NB4 (cell line): ENCODE measurements at regions not wholly inside any gene's neighbourhood (a gene's known extent, or its start where the extent isn't known, plus 50 kb on each side); places are given as distances from the start of the nearest gene placed in this dataset.

Source experiments
- DNase-seq: peaks from one replicate; pipeline ENCODE4 v3.0.0; 2010; ENCODE audit warnings: low read depth
- H3K4me3 ChIP-seq: one replicate; pipeline ENCODE4 v1.5.1; 2011; ENCODE audit warnings: mild to moderate bottlenecking, low read depth, low read length, moderate library complexity
- MYC ChIP-seq: IDR thresholded peaks from 2 replicates; pipeline ENCODE4 v1.6.1; 2011; ENCODE audit warnings: low read depth, low read length
- POLR2A ChIP-seq: IDR thresholded peaks from 2 replicates; pipeline ENCODE4 v1.6.1; 2011; ENCODE audit warnings: mild to moderate bottlenecking; ENCODE audit not compliant: insufficient read length; ENCODE audit errors: extremely low read depth
- TF ChIP-seq, protein P1 (sequence below): IDR thresholded peaks from one replicate; pipeline ENCODE4 v1.5.1; 2012; ENCODE audit warnings: low read depth, low read length
- TF ChIP-seq, protein P2 (sequence below): IDR thresholded peaks from 2 replicates; pipeline ENCODE4 v1.6.1; 2011; ENCODE audit warnings: low read depth, low read length

DNA sequence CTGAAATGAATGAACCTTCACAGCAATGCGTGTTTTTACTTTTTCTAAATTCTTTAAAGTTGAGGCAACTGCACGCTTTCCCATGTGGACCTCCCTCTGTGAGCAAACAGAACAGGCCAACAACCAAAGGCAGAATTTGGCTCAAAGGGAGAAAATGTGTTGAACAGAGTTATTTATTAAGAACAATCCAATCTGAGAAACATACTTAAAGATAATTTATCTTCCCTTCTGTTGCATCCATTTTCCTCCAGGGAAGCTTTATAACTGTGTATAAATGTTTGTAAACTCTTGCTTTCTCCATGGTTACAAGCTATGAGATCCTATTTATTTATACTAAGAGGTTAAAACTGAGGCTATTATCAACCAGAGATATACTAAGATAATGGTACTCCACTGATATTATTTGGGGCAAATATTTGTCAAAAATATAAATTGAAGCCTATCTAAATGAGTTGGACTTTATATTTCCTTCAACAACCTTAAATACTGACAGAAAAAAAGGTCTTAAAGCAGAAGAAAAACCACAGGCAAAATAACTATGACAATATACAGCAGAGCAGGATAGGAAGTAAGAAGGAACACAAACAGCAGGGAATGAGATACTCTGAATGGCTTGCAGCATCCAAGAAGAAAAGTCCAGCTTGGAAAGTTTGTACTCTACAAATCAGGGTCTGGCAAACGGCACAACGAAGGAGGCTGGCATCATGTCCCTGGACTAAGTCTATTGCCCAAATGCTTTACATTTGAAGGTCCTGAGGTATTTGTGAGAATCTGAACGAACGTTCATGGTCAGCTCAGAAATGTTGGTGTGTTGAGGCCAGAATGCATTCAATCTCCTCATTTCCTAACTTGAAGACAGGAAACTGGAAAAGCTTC is 663.2 kb upstream of the INTU start:
- H3K4me3 ChIP-seq, result no peak overlapping the region
- no peak for DNase-seq
- TF ChIP-seq, protein P1, sequence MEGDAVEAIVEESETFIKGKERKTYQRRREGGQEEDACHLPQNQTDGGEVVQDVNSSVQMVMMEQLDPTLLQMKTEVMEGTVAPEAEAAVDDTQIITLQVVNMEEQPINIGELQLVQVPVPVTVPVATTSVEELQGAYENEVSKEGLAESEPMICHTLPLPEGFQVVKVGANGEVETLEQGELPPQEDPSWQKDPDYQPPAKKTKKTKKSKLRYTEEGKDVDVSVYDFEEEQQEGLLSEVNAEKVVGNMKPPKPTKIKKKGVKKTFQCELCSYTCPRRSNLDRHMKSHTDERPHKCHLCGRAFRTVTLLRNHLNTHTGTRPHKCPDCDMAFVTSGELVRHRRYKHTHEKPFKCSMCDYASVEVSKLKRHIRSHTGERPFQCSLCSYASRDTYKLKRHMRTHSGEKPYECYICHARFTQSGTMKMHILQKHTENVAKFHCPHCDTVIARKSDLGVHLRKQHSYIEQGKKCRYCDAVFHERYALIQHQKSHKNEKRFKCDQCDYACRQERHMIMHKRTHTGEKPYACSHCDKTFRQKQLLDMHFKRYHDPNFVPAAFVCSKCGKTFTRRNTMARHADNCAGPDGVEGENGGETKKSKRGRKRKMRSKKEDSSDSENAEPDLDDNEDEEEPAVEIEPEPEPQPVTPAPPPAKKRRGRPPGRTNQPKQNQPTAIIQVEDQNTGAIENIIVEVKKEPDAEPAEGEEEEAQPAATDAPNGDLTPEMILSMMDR, result no peak
- TF ChIP-seq POLR2A (no peak), MYC (no peak)

DNA sequence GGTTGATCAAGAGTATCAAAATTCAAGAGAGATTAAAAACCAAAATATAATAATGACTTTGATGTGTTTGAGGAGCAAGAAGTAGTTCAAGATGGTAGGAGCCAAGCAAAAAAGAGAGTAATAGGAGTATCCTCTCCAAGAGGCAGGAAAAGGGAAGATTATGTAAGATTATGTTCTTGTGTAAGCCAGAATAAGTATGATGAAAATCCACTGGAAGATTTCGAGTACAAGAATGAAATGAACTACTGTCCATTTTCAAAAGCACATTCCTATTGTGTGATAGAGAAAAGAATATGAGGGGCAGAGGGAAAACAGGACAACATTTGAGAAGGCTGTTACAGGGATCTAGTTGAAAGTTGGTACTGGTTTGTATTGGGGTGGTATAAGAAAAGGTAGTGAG is 659.6 kb upstream of the INTU start:
- no peak overlapping the region for H3K4me3 ChIP-seq
- TF ChIP-seq, protein P1, result no peak
- TF ChIP-seq POLR2A (no peak), MYC (no peak)
- TF ChIP-seq, protein P2, sequence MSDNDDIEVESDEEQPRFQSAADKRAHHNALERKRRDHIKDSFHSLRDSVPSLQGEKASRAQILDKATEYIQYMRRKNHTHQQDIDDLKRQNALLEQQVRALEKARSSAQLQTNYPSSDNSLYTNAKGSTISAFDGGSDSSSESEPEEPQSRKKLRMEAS, result no peak
- no peak for DNase-seq

DNA sequence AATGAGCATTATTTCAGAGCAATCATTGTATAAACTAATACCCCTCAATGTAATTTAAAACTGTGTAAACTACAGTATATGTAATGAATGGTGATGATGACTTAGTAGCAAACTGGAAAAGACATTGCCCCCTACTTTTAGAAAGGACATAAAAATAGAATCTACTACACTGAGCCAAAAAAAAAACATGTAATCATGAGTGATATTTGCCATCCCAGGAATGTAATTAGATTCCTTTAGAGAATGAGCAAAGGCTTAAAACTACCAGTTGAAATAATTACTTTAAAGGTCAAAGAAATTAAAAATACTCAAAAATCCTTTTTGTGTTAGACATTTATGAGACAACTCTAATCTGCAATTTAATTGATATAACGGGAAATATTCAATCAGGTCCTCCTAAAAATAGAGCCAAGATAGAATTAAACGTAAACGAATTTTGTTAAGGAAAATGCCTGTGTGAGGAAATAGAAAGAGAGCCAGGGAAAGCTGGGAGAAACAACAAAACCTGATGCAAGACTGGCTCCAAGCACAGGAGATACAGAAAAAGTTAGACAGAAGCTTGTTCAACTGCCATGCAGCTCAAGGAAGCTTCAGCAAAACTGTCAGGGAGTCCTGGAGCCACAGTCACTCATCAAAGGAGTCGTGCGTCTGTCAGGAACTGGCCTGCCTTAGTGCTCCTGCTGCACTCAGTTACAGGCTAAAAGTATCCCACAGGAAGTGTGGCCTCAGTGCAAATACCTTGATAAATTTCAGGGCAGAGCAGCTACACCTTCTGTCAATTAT is 655.7 kb upstream of the INTU start:
- H3K4me3 ChIP-seq, result no peak overlapping the region
- TF ChIP-seq, protein P1, result no peak
- no peak for TF ChIP-seq POLR2A
- TF ChIP-seq MYC, result no peak
- TF ChIP-seq, protein P2, result no peak
- DNase-seq, result no peak

DNA sequence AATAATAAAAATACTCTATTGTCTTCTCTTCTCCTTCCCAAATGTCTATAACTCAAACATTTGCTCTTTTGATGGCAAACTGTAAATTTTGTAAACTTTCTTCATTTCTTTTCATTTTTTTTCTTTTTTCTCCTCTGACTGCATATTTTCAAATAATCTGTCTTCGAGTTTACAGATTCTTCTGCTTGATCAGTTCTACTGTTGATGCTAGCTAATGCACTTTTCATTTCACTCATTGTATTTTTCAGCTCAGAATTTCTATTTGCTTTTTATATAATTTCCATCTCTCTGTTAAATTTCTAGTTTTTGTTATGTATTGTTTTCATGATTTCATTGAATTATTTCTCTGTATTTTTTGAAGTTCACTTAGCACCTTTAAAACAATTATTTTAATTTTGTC is 646.8 kb upstream of the INTU start:
- TF ChIP-seq MYC, result no peak
- no peak for TF ChIP-seq POLR2A
- TF ChIP-seq, protein P1, result no peak
- TF ChIP-seq, protein P2, result no peak
- no peak for DNase-seq
- H3K4me3 ChIP-seq, result no peak overlapping the region

DNA sequence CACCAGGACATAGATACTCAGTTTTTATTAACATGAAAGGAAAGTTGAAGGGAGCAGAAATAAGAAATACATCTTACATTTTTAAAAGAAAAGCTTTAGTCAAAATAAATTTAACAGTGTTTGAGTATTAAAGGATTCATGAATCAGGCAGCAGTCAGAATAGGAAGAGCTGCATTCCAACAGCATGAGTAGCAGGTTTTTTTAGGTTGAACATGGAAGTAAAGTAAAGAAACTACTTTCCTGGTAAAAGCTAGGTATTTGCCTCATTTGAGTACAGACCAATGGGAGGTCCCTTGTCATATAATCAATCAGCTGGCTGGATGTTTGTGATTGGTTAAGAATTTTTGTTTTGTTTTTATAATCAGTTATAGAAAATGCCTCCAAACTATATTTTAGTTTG is 645.9 kb upstream of the INTU start:
- DNase-seq, result no peak
- TF ChIP-seq, protein P2, result no peak
- TF ChIP-seq, protein P1, result no peak
- TF ChIP-seq POLR2A (no peak), MYC (no peak)
- no peak overlapping the region for H3K4me3 ChIP-seq
